Fibroblast of lung (primary cell): ENCODE measurements at regions not wholly inside any gene's neighbourhood (a gene's known extent, or its start where the extent isn't known, plus 50 kb on each side); places are given as distances from the start of the nearest gene placed in this dataset.

Experiments used
- DNase-seq, 2 donors: peaks; one replicate each; pipeline versions ENCODE4 v3.0.0 to v3.0.0-alpha.2; 2010; ENCODE audit warnings: low read depth in 2 of 2
- H2AFZ ChIP-seq: 2 replicates; pipeline ENCODE4 v1.5.1; 2012; ENCODE audit warnings: low read length, control low read depth, inconsistent platforms
- H3K27ac ChIP-seq: 2 replicates; pipeline ENCODE4 v1.5.1; 2011; ENCODE audit warnings: low read length, control low read depth; ENCODE audit not compliant: insufficient read depth
- H3K27me3 ChIP-seq: 2 replicates; pipeline ENCODE4 v1.5.1; 2011; ENCODE audit warnings: mild to moderate bottlenecking, low read length; ENCODE audit not compliant: control insufficient read depth, insufficient read depth
- H3K36me3 ChIP-seq: 2 replicates; pipeline ENCODE4 v1.5.1; 2011; ENCODE audit warnings: low read length; ENCODE audit not compliant: control insufficient read depth, insufficient read depth
- H3K4me1 ChIP-seq: 2 replicates; pipeline ENCODE4 v1.5.1; 2011; ENCODE audit warnings: low read length; ENCODE audit not compliant: control insufficient read depth, insufficient read depth; ENCODE audit errors: extremely low read depth
- H3K4me2 ChIP-seq: 2 replicates; pipeline ENCODE4 v1.5.1; 2011; ENCODE audit warnings: low read length, control low read depth; ENCODE audit not compliant: insufficient read depth; ENCODE audit errors: extremely low read depth
- H3K4me3 ChIP-seq, 4 experiments: fragments of 200-600 bp in 1 of 4; sonication (generic) in 1 of 4; replicated peaks in 1 of 4; 2 replicates each; pipeline ENCODE4 v1.5.1; 2011 to 2016; ENCODE audit warnings: low read length in 4 of 4, low read depth in 3 of 4, mild to moderate bottlenecking in 3 of 4, control low read depth in 2 of 4, inconsistent platforms in 1 of 4, mixed read lengths in 1 of 4; ENCODE audit not compliant: insufficient read depth in 1 of 4; ENCODE audit errors: control extremely low read depth in 1 of 4
- H3K79me2 ChIP-seq: 2 replicates; pipeline ENCODE4 v1.5.1; 2012; ENCODE audit warnings: mild to moderate bottlenecking, low read length, inconsistent platforms; ENCODE audit not compliant: control insufficient read depth, insufficient read depth
- H3K9ac ChIP-seq: 2 replicates; pipeline ENCODE4 v1.5.1; 2011; ENCODE audit warnings: mild to moderate bottlenecking, low read length, control low read depth; ENCODE audit not compliant: insufficient read depth
- H3K9me3 ChIP-seq: 2 replicates; pipeline ENCODE4 v1.5.1; 2012; ENCODE audit warnings: low read depth, low read length; ENCODE audit not compliant: control insufficient read depth, insufficient read depth
- H4K20me1 ChIP-seq: 2 replicates; pipeline ENCODE4 v1.5.1; 2011; ENCODE audit warnings: low read length; ENCODE audit not compliant: control insufficient read depth, insufficient read depth; ENCODE audit errors: extremely low read depth
- CTCF ChIP-seq, 2 donors: IDR thresholded peaks in 1 of 2; conservative IDR thresholded peaks in 1 of 2; 1 replicate in 1 of 2; 2 replicates in 1 of 2; pipeline ENCODE4 v1.5.1; 2011 to 2012; ENCODE audit warnings: low read length in 2 of 2, control low read depth in 1 of 2, inconsistent platforms in 1 of 2, low read depth in 1 of 2, mild to moderate bottlenecking in 1 of 2
- EZH2 ChIP-seq: IDR thresholded peaks from 2 replicates; pipeline ENCODE4 v1.5.1; 2012; ENCODE audit warnings: low read length, control low read depth, mild to moderate bottlenecking; ENCODE audit errors: missing control alignments

- Histone ChIP-seq H3K9me3 (no peaks in the 10 kb centered on the region), H3K4me2 (no peak overlapping the region), H3K27me3 (no peaks in the 10 kb centered on the region), H3K79me2 (no peaks in the 10 kb centered on the region), H3K4me1 (no peaks in the 10 kb centered on the region), H2AFZ (no peak overlapping the region), H3K27ac (no peak overlapping the region), H3K4me3 (no peak overlapping the region), H4K20me1 (peaks cover 2% of the 10 kb centered on the region), H3K36me3 (no peaks in the 10 kb centered on the region), H3K9ac (no peak overlapping the region)
- TF ChIP-seq CTCF (conservative IDR thresholded peaks at IDR 0.05 in 1 of 2, IDR thresholded peaks at IDR 0.05 in 1 of 2; ENCODE audit: low read depth in 1 of 2, low read length in 2 of 2) (no peak), EZH2 (no peak)
- DNase-seq = no peak
These were observed 75.8 kb downstream of the DAD1 start for GRCh38 chr14:22513066-22513812.

- Histone ChIP-seq H3K9me3 (no peaks in the 10 kb centered on the region), H3K4me1 (no peaks in the 10 kb centered on the region), H3K79me2 (no peaks in the 10 kb centered on the region), H3K4me2 (no peak overlapping the region), H3K27ac (no peak overlapping the region), H3K27me3 (no peaks in the 10 kb centered on the region), H4K20me1 (peaks cover 2% of the 10 kb centered on the region), H2AFZ (no peak overlapping the region), H3K36me3 (no peaks in the 10 kb centered on the region), H3K4me3 (no peak overlapping the region), H3K9ac (no peak overlapping the region)
- TF ChIP-seq EZH2 (no peak), CTCF (conservative IDR thresholded peaks at IDR 0.05 in 1 of 2, IDR thresholded peaks at IDR 0.05 in 1 of 2; ENCODE audit: low read depth in 1 of 2, low read length in 2 of 2) (no peak)
- no peak for DNase-seq
These were observed 76.8 kb downstream of the DAD1 start for GRCh38 chr14:22512106-22512814.

DNA sequence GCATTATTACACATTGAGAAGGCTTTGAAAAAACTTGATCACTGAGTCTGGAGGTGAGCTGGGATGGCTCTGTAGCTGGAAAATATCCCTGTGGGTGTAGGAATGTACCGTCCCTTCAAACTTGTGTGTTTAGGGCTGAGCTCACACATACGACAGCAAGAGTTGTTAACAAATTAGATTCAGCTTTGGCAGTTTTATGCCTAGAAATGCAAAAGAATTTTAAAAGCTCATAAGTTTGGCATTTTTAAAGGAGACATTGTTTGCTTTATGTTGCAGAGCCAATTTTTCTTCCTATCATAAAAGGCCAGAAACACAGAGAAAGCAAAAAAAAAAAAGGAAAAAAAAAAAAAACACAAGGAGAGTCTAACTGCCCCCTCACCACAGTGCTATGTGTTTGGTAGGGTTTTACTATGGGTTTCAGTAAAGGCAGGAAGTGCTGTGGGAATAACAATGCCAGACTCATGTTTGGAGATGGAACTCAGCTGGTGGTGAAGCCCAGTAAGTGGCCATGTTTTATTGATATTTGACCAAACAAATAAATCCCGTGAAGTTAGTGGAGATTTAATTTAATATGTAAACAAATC, 78.4 kb downstream of the DAD1 start:
- no peak overlapping the region for H3K9ac ChIP-seq
- H3K36me3 ChIP-seq = no peaks in the 10 kb centered on the region
- no peak overlapping the region for H3K4me2 ChIP-seq
- H3K4me1 ChIP-seq = no peaks in the 10 kb centered on the region
- H3K9me3 ChIP-seq = no peaks in the 10 kb centered on the region
- TF ChIP-seq CTCF (conservative IDR thresholded peaks at IDR 0.05 in 1 of 2, IDR thresholded peaks at IDR 0.05 in 1 of 2; ENCODE audit: low read depth in 1 of 2, low read length in 2 of 2) (no peak), EZH2 (no peak)
- H4K20me1 ChIP-seq = peaks cover 2% of the 10 kb centered on the region
- no peaks in the 10 kb centered on the region for H3K27me3 ChIP-seq
- H3K4me3 ChIP-seq = no peak overlapping the region
- H3K79me2 ChIP-seq = no peaks in the 10 kb centered on the region
- H2AFZ ChIP-seq = no peak overlapping the region
- DNase-seq = peak; percentile 52 to 88
- no peak overlapping the region for H3K27ac ChIP-seq
